Activated T-cell treated with anti-CD3 and anti-CD28 coated beads, Interleukin-2, amount 50 U/mL, for 1 hour (primary cell): ENCODE measurements at regions not wholly inside any gene's neighbourhood (a gene's known extent, or its start where the extent isn't known, plus 50 kb on each side); places are given as distances from the start of the nearest gene placed in this dataset.
A peak's percentile ranks its signal among the peaks of the same experiment; 100 is the strongest.
"Not testable (repeated sequence)": the region's sequence is repeated elsewhere in the genome, so short reads cannot be mapped to it uniquely, and the experiment has no call there.

Experiments
- DNase-seq: peaks from one replicate; pipeline ENCODE4 v3.0.0-alpha.2; 2020

DNA sequence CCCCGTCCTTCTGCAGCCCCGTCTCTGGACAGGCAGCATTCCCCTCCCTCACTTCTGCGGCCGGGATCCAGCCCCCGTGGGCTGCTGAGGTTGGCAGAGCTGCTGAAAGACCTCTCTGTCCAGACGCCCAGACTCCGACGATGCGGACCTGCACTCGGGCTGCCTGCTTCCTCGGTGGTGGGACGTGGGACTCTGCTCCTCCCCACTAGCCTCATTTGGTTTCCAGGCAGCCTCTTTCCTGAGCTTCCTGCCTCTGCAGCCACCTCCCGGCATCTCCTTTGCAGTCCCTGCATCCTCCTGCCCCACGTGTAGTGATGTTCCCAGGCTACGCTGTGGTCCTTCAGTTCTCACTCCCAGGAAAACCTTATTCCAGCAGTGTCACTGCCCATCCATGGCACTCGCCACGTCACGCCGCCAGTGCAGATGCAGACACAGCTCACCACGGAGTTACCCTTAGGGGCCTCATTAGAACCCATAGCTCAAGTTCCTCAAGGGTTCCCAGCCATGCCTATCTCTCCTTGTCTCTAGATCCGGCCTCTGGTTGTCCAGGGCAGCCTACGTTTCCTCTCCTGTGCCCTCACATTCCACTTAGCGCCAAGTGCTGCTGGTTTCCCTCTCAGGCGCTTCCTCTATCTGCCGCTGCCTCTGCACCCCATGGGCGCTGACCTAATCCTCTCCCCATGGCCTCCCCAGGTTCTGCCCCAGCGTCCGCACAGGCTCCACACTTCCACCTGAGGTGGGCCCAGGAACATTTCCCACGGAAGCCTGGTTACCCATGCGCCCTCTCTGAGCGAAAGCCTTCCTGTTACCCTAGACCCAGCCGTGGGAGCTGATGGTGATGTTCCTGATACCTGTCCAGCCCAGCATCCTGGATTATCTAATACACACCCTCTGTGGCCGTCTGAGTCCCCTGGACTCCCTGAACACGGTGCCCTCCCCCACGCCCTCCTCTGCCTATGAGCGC lies 318.3 kb upstream of the MYT1L start:
- peak; percentile 5 for DNase-seq

DNA sequence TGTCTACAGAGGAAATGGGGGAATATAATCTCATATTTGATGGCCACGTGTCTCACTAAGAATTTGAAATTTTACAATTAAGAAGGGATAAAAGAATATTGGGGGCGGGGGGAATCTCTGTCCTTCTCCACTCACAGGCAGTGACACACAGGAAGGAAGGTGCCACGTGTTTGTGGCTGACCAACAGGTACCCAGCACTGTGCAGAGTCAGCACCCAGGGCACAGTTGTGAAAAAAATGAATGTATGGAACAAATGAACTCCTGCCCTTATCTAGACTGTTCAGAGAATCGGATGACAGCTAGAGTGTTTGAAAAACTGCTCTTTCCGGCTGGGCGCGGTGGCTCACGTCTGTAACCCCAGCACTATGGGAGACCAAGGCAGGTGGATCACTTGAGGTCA lies 317.0 kb upstream of the MYT1L start:
- DNase-seq = no peak

DNA sequence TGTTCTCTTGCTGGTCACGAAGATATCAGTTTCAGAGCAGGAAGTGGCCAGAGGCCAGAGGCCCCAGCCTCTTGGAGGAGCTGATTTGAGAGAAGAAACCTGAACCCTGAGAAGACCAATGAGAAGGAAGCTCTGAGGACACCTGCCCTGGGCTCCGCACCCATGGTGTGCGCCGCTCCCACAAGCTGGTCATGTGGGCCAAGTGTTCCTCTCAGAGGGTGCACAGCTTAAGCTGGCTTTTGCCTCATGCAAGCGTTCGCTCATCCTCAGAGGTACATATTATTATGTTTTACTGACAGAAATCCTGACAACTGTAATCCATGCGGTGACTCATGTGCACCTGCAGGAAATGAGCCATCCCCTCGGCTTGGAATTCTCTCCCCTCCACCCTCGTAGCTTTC lies 316.1 kb upstream of the MYT1L start:
- no peak for DNase-seq

DNA sequence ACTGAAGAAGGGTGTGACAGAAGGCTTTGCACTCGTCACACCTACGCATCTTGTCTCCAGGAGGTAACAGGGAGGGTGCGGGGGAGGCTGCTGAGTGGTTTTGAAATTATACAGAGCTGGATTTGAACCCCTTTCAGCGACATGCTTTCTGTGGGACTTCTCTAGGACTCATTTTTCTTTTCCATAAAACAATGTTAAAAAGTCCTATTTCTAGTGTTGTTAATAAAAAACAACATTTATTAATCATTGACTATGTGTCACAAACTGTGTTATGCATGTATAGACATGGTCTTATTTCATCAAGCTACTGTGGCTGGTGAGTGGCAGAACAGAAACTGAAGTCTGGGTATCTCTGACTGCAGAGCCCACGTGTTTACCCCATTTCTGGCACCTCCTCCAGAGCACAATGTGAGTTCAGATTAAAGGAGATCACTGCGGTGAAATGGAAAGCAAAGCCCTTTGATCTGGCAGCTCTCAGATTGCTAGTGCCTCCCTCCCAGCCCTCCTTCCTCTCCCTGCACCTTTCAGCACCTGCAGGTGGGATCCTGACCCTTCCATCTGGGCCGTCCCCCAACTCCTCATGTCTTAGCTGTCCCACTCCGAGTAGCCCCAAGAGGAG lies 315.5 kb upstream of the MYT1L start:
- peak; percentile 36 for DNase-seq

DNA sequence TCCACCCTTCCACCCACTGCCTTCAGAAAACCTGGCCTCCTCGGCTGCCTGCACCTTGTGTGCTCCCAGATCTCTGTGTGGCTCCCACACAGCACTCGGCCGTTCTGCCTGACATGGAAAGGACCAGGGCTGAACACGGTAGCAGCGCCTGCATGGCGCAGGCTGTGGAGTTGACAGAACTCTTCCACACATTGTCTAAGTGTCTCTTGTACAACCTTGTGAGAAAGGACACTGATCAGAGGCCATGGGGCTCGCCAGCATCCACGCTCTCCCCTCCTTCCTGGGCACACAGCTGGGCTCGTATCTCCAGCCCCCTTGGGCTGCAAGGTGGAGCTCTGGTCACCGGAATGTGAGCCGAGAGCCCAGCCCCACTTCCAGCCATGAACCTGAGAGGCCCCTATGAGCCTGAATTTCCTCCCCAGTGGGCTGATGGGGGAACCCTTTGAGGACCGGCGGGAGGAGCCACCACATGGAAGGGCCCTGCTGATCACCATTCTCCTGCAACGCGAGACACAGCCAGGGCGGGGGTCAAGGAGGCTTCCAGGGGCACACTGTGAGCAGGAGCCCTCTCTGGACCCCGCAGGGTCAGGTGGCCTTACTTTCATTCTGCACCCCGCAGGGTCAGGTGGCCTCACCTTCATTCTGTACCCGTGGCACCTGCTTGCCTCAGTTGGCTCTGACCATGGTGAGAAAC lies 314.2 kb upstream of the MYT1L start:
- peak; percentile 14 for DNase-seq

DNA sequence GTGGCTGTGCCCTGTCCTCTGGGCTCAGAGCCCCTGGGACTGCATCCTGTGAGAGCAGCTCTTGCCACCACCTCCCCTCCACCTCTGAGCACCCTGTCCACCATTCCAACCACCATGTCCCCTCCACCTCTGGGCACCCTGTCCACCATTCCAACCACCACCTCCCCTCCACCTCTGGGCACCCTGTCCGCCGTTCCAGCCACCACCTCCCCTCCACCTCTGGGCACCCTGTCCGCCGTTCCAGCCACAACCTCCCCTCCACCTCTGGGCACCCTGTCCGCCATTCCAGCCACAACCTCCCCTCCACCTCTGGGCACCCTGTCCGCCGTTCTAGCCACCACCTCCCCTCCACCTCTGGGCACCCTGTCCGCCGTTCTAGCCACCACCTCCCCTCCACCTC lies 313.7 kb upstream of the MYT1L start:
- DNase-seq = not testable (repeated sequence)

DNA sequence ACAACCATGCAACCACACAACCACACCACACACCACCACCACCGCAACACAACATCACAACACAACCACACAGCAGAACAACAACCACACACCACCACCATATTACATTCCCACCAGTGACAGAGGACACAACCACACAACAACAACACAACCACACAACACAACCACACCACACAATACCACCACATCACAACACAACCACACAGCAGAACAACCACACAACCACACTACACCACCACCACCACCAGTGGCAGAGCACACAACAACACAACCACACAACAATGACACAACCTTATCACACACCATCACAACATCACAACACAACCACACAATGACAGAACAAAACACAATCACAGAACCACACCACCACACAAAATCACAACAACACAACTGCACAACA lies 313.0 kb upstream of the MYT1L start:
- no peak for DNase-seq

DNA sequence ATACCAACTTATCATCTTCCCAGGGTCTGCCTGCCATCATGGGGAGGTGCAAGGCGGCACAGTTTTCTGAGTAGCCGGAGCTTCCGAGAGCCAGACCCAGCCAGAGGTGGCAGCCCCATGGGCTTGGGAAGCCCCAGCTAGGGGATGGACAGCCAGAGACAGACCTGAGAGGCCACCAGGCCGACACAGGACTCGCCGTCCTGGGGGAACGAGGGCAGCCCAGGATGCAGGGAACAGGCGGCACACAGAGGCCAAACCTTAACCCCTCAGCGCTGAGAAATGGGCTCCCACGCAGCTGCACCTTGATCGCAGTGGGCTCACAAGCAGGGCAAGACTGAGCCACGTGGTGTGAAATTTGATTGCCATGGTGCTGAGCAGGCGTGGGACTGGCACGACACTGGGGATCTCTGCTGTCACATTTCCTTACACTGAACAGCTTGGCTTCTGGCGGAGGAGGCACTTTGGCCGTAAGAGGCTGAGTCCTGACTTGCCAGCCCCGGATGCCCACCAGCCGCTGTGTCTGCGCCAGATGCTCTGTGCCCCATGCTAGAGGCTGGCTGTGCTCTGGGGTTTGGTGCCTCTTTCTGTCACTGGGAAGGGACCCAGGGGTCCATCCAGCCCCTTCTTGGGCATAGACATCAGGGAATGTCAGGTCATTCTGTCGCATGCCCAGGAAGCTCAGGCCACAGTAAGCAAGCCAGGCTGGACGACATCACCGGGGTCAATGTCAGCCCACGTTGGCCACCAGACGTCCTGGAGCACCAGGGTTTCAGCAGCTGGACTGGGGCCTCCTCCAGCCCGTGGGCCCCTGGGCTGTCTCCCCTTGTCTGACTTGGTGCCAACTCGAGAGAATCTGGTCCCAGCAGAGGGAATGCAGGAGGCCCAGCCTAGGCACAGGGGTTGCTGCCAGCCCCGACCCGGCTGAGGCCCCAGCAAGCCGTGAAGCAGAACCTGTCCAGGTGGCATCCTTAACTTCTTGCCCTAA lies 312.1 kb upstream of the MYT1L start:
- DNase-seq = no peak

DNA sequence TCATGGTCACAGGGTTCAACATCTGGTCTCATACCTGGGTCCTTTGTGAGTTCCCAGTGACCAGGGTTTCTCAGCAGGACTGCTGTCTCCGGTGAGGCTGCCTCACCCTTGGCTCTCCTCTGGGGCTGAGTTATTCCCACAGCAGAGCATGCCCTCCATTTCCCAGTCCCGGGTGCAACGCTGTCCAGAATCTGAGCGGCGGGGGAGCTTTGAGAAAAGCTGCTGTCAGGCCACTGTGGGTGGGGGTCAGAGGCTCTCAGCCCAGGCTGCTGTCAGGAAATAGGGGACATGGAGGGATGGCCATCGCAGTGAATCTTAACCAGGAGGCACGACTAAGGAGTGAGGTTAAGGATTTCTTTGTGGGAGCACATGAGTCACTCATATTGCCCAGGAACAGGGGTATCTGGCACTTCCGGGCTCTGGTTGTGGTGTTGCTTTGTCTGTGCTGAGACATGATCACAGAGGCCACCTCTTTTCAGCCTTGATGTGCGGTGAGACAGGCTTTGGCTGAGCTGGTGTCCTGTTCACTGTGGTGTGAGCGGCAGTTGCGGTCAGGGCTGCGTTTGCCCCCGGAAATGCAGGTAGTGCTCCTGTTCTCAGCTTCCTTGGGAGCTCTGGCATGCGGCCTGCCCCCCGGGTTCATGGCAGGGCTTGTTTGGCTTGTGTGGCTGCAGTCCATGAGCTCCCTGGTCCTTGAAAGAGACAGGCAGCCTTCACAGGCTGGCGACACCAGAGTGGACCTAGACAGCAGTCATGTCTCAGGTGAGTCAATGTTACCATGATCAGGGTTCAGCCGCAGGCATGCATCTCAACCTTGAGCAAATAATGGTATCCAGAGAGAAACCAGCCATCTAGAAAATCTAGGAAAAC lies 310.7 kb upstream of the MYT1L start:
- no peak for DNase-seq

DNA sequence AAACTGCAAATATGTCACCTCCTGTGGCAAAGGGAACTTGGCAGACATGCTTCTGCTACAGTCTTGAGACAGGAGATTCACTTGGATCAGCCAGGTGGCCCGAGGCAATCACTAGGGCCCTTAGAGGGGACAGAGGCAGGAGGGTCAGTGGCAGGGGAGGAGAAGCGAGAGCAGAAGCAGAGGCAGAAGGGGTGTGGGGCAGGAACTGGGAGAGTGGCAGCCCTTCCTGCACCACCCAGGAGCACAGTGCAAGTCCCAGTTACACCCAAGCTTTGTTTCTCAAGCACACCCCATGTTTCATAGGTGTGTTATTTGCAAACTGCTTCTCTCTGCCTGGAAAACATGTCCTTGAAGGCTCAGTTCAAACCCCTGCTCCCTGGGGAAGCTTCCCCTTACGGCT lies 309.7 kb upstream of the MYT1L start:
- DNase-seq = no peak

DNA sequence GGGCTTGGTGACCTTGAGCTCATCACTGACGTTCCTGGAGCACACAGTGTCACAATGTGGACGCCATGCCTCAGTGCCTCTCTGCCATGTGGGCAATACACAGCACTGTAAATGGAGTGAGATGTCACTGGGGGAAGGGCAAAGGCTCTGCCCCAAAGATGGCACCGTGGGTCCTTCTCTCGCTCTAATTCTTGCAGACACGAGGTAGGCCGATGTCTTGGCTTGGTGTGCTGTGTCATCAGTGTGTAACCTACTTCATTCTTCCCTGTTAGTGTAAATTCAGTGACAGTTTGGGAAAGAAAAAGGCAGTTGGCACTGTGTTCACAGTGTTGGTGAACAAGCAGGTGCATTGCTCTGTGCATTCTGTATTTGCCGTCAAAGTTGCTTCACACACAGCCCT lies 309.3 kb upstream of the MYT1L start:
- DNase-seq = no peak

DNA sequence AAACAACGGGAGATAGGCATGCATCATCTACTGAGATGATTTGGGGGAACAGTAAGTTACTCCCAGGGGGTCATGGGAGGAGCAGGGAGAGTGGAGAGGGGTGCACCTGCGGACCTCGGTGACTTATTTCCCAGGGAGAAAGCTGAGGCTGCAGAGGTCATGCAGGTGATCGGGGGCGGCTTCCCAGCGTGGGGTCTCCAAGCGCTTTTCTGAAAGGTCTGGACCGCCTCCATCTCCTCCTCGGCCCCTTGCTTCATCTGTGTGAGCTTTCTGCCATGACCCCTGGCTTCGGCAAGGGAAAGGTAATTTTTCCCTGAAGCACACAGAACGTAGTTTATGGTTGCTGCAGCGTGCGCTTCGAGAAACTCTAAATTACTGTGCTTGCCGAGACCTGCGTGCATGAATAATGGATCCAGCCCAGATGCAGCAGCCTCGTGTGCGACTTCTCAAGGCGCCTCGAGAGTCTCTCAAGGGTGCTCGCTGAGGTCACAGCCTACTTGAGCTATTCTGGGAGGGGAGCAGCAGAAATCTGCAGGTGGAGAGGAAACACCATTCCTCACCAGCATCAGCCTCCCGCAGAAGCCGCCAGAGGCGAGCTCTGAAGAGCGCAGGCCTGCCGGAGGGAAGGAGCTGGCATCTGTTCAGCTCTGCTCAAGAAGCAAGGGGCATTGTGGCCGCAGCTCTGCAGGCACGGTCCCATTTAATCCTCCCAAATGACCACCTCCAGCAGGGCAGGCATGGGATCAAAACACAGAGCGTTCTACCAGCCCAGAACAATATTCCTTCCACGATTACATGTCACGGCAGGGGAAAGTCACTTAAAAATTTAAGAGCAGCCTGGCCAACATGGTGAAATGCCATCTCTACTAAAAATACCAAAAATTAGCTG lies 308.4 kb upstream of the MYT1L start:
- no peak for DNase-seq

DNA sequence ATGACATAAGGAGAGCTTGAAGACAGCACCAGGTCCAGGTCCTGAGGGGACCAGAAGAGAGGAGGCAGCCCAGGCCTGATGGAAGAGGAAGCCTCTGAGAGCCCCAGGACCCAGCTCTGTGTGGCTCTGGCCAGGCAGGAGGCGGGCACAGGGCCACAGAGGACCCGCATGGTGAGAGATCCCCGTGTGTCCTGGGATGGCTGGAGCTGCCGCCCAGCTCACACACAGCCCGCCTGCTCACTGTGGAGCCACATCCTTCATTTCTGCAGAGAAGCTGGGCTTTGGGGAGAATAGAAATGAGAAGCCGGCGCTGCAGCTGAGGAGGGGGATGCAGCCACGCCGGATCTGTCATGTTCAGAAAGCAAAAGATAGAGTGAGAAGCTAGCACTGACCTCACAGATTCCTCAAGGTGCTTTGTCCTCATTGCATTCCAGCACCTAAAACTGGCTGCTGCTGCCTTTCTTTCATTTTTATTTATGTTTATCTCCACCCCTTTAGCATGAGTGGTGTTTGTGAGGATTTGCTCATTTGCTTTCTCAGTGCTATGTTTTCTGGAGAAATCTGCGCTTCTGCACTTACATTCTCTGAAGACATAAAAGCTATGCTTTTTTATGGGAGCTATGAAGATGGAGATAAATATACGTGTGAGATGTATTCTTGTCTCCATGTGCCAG lies 307.6 kb upstream of the MYT1L start:
- no peak for DNase-seq

DNA sequence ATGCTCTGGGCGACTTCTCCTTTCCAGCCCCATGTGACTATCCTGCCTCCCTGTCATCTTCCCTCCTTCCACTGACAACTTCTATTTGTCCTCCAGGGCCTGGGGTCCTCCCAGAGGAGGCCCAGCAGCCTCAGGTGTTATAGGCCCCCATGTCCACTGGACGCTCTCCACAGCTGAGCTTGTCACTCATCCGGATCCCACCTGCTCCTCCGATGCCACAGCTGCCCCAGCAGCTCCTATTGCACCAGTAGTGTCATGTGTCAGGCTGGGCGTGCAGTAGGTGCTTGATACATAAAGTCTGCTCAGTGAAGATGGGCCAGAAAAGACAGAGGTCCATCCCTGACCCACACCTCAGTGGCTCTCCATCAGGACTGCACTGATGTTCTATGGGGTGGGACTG lies 305.7 kb upstream of the MYT1L start:
- no peak for DNase-seq

DNA sequence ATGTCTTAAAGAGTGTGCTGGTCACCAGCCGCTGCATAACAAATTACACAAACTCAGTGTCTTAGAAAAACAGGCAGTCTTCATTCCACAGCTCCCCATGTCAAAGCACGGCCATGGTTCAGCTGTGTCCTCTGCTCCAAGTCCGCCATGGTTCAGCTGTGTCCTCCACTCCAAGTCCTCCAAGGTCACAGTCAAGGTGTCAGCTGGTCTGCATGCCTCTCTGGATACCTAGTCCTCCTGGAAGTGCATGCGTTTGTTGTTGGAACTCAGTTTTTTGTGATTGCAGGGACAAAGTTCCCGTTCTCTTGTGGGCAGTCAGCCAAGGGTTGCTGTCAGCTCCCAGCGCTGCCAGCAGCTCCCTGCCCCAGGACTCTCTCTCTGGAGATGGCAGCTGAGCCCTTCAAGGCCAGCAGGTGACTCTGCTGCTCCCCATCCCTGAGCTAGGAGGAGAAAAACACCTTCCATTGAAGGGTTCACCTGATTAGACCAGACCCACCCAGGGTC lies 304.0 kb upstream of the MYT1L start:
- DNase-seq = no peak

DNA sequence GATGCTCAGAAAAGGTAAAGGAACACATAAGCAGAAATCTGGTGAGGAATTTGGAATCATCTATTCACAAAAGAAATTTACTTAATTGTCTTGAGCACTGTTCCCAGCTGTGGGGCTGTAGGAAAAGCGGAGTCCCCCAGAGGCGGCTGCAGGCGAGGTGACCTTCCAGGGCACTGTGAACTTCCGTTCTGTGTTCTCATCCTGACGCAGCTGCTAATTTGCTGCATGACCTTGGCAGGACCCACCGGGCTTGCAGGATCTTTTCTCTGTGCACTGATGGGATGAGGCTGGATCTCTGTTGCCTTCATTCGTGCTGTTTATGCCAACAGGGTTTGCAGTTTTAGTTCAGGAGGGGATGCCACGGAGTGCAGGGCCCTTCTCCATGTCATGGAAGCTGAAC lies 301.9 kb upstream of the MYT1L start:
- DNase-seq = no peak

DNA sequence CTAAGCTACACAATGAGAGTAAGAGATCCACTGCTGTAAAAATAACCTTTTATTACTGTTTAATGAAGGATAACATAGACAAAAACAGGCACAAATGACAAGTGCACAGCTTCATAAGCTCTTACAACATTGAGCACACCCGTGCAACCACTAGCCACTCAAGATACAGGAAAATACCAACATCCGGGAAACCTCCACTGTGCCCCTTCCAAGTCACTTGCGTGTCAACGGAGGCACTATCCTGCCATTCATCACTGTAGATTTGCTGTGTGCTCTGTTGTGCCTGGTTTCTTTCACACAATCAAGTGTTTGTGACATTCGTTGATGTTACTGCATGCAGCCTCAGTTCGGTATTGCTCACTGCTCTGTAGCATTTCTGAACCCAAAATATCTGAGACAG lies 292.9 kb upstream of the MYT1L start:
- no peak for DNase-seq

DNA sequence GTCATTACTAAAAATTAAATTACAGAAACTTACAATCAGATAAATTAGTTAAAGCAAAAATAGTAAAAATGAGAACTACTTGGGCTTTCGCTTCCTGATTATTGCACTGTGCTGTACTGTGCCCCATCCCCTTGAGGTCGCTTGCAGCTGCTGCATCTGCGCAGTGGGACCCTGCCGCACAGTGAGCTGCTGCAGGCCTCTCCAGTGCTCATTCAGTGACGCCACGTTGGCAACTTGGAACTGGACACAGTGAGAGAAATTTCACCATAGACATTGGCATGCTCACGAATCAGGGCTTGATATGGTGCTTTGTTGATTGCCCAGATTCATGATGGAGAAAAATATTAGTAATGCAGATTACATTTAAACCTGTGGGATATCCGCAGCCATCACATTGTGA lies 290.8 kb upstream of the MYT1L start:
- DNase-seq = no peak

DNA sequence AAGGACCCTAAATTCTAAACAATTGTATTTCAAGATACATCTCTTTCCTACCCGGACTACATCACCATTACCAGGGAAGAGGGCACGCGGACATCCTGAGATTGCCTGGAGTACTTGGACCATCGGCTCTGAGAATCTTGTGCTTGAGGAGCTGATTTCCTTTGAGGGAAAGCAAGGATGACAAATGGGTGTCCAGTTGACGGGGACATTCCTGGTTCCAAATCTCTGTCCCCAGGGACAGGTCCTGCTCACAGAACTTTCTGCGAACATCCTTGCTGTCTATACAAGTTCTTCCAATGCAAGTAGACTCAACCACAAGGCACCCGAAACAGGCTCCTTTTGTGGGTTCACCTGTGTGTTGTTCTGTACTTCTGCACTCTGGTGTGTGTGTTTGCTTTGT lies 289.5 kb upstream of the MYT1L start:
- no peak for DNase-seq

DNA sequence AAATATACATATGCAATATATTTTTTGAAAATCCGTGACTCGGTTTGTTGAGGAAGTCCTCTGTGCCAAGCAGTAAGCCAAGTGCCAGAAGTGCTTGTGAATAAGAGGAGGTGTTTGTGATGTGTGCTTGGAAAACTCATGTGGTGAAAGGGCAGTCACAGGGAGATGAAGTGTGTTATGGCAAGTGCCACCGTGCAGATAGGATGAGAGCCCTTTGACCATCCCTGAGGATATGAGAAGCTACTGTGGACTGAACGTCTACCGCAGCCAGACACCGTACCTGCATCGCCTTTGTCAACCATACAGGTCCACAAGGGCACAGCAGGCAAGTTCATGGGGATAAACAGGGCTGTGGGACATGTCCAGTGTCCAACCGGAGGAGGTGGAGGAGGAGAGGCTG lies 288.9 kb upstream of the MYT1L start:
- DNase-seq = no peak
